Activated naive CD8-positive, alpha-beta T cell treated with anti-CD3 and anti-CD28 coated beads, Interleukin-2, amount 10 ng/mL, durations not matched to agents 7 days and 5 days (primary cell): ENCODE measurements at regions not wholly inside any gene's neighbourhood (a gene's known extent, or its start where the extent isn't known, plus 50 kb on each side); places are given as distances from the start of the nearest gene placed in this dataset.
"Not testable (repeated sequence)": the region's sequence is repeated elsewhere in the genome, so short reads cannot be mapped to it uniquely, and the experiment has no call there.

ENCODE experiments used
- ATAC-seq: fragments of 150-1000 bp; cut with Tn5 transposase; one replicate; pipeline ENCODE4 v1.10.0; 2021; ENCODE audit warnings: low read depth, moderate library complexity
- POLR2A ChIA-PET: fragments of 350-600 bp; sonication (Branson Sonifier 250); formaldehyde crosslinking; loops from one replicate; lab custom pipeline; 2021; ENCODE audit warnings: antibody characterized with exemption; lab: Charles Lee
- DNase-seq: peaks from one replicate; pipeline ENCODE4 v3.0.0; 2021
- H3K27ac Mint-ChIP-seq: one replicate; pipeline ENCODE4 v1.8.0; 2022; ENCODE audit warnings: mild to moderate bottlenecking, mixed read lengths
- H3K27me3 Mint-ChIP-seq: one replicate; pipeline ENCODE4 v1.8.0; 2022; ENCODE audit warnings: mild to moderate bottlenecking, moderate library complexity, mixed read lengths
- H3K36me3 Mint-ChIP-seq: one replicate; pipeline ENCODE4 v1.8.0; 2021; ENCODE audit warnings: mild to moderate bottlenecking, mixed read lengths
- H3K4me1 Mint-ChIP-seq: one replicate; pipeline ENCODE4 v1.8.0; 2021; ENCODE audit warnings: mixed read lengths
- H3K4me3 Mint-ChIP-seq: one replicate; pipeline ENCODE4 v1.8.0; 2022; ENCODE audit warnings: mild to moderate bottlenecking, moderate library complexity, mixed read lengths
- H3K9me3 Mint-ChIP-seq: one replicate; pipeline ENCODE4 v1.8.0; 2021; ENCODE audit warnings: mixed read lengths

GRCh38 chr12:61282790-61283575 lies 977.2 kb upstream of the USP15 start:
- no peak for ATAC-seq
- no peaks in the 10 kb centered on the region for H3K4me1 Mint-ChIP-seq

GRCh38 chr12:61290473-61290872 lies 969.7 kb upstream of the USP15 start:
- ATAC-seq (no peak), DNase-seq (no peak)
- Mint-ChIP-seq H3K27ac (no peak overlapping the region), H3K4me1 (no peaks in the 10 kb centered on the region), H3K9me3 (peaks cover 12% of the 10 kb centered on the region), H3K27me3 (no peaks in the 10 kb centered on the region), H3K36me3 (no peaks in the 10 kb centered on the region), H3K4me3 (no peak overlapping the region)
- POLR2A ChIA-PET: no interaction called here

More at GRCh38 chr12:61282790-61283575, 977.2 kb upstream of the USP15 start:
- Mint-ChIP-seq H3K9me3 (peaks cover 13% of the 10 kb centered on the region), H3K36me3 (no peaks in the 10 kb centered on the region), H3K27ac (no peak overlapping the region), H3K4me3 (no peak overlapping the region), H3K27me3 (no peaks in the 10 kb centered on the region)
- DNase-seq: no peak
- POLR2A ChIA-PET: no interaction called here

- no peaks in the 10 kb centered on the region for H3K4me1 Mint-ChIP-seq
- H3K4me3 Mint-ChIP-seq: no peak overlapping the region
- H3K36me3 Mint-ChIP-seq: no peaks in the 10 kb centered on the region
- POLR2A ChIA-PET: no interaction called here
- ATAC-seq: no peak
- no peak overlapping the region for H3K27ac Mint-ChIP-seq
- no peaks in the 10 kb centered on the region for H3K27me3 Mint-ChIP-seq
- H3K9me3 Mint-ChIP-seq: peaks cover 12% of the 10 kb centered on the region
- no peak for DNase-seq
Observed at GRCh38 chr12:61291647-61292046, 968.6 kb upstream of the USP15 start.

GRCh38 chr12:61294011-61294410 lies 966.2 kb upstream of the USP15 start:
- ATAC-seq, DNase-seq, H3K4me1 Mint-ChIP-seq, H3K9me3 Mint-ChIP-seq, H3K36me3 Mint-ChIP-seq, POLR2A ChIA-PET, H3K27ac Mint-ChIP-seq, H3K27me3 Mint-ChIP-seq, H3K4me3 Mint-ChIP-seq: not testable (repeated sequence)

- POLR2A ChIA-PET: no interaction called here
- H3K27ac Mint-ChIP-seq: no peak overlapping the region
- no peaks in the 10 kb centered on the region for H3K36me3 Mint-ChIP-seq
- no peak overlapping the region for H3K4me3 Mint-ChIP-seq
- no peaks in the 10 kb centered on the region for H3K4me1 Mint-ChIP-seq
- no peak for ATAC-seq
- no peak for DNase-seq
- H3K27me3 Mint-ChIP-seq: no peaks in the 10 kb centered on the region
- H3K9me3 Mint-ChIP-seq: no peaks in the 10 kb centered on the region
Observed at GRCh38 chr12:61301817-61302216, 958.4 kb upstream of the USP15 start.

- no peaks in the 10 kb centered on the region for H3K36me3 Mint-ChIP-seq
- no peaks in the 10 kb centered on the region for H3K4me1 Mint-ChIP-seq
- ATAC-seq (no peak), DNase-seq (no peak)
- H3K9me3 Mint-ChIP-seq: no peaks in the 10 kb centered on the region
- no peak overlapping the region for H3K4me3 Mint-ChIP-seq
- H3K27ac Mint-ChIP-seq: no peak overlapping the region
- H3K27me3 Mint-ChIP-seq: no peaks in the 10 kb centered on the region
- POLR2A ChIA-PET: no interaction called here
Observed at GRCh38 chr12:61302282-61302681, 957.9 kb upstream of the USP15 start.

- Mint-ChIP-seq H3K36me3 (no peaks in the 10 kb centered on the region), H3K4me3 (no peak overlapping the region), H3K27ac (no peak overlapping the region), H3K27me3 (no peaks in the 10 kb centered on the region), H3K9me3 (no peaks in the 10 kb centered on the region), H3K4me1 (no peaks in the 10 kb centered on the region)
- DNase-seq (no peak), ATAC-seq (no peak)
- POLR2A ChIA-PET: no interaction called here
Observed at GRCh38 chr12:61308220-61308619, 952.0 kb upstream of the USP15 start.

- no peak for DNase-seq
- H3K27me3 Mint-ChIP-seq: no peaks in the 10 kb centered on the region
Observed at GRCh38 chr12:61311413-61311812, 948.8 kb upstream of the USP15 start.

GRCh38 chr12:61348871-61349270 lies 911.3 kb upstream of the USP15 start:
- POLR2A ChIA-PET: no interaction called here
- Mint-ChIP-seq H3K36me3 (no peaks in the 10 kb centered on the region), H3K4me1 (no peaks in the 10 kb centered on the region), H3K27me3 (no peaks in the 10 kb centered on the region), H3K9me3 (peaks cover 3% of the 10 kb centered on the region), H3K4me3 (no peak overlapping the region), H3K27ac (no peak overlapping the region)
- DNase-seq: no peak
- ATAC-seq: no peak

More at GRCh38 chr12:61311413-61311812, 948.8 kb upstream of the USP15 start:
- Mint-ChIP-seq H3K9me3 (peaks cover 2% of the 10 kb centered on the region), H3K4me1 (no peaks in the 10 kb centered on the region), H3K27ac (no peak overlapping the region), H3K36me3 (no peaks in the 10 kb centered on the region), H3K4me3 (no peak overlapping the region)
- POLR2A ChIA-PET: no interaction called here
- ATAC-seq: no peak

GRCh38 chr12:61355105-61355504 lies 905.1 kb upstream of the USP15 start:
- POLR2A ChIA-PET: no interaction called here
- Mint-ChIP-seq H3K27me3 (no peaks in the 10 kb centered on the region), H3K9me3 (peaks cover 1% of the 10 kb centered on the region), H3K36me3 (no peaks in the 10 kb centered on the region), H3K4me1 (no peaks in the 10 kb centered on the region), H3K27ac (no peak overlapping the region), H3K4me3 (no peak overlapping the region)
- no peak for DNase-seq
- ATAC-seq: no peak

- H3K4me3 Mint-ChIP-seq: no peak overlapping the region
- ATAC-seq (no peak), DNase-seq (no peak)
- H3K27ac Mint-ChIP-seq: no peak overlapping the region
- peaks cover 1% of the 10 kb centered on the region for H3K9me3 Mint-ChIP-seq
- no peaks in the 10 kb centered on the region for H3K4me1 Mint-ChIP-seq
- no peaks in the 10 kb centered on the region for H3K36me3 Mint-ChIP-seq
- POLR2A ChIA-PET: no interaction called here
- H3K27me3 Mint-ChIP-seq: no peaks in the 10 kb centered on the region
Observed at GRCh38 chr12:61356485-61356884, 903.7 kb upstream of the USP15 start.

GRCh38 chr12:61357496-61357895 lies 902.7 kb upstream of the USP15 start:
- peaks cover 1% of the 10 kb centered on the region for H3K9me3 Mint-ChIP-seq
- no peak overlapping the region for H3K27ac Mint-ChIP-seq
- POLR2A ChIA-PET: no interaction called here
- DNase-seq (no peak), ATAC-seq (no peak)
- H3K36me3 Mint-ChIP-seq: no peaks in the 10 kb centered on the region
- no peaks in the 10 kb centered on the region for H3K27me3 Mint-ChIP-seq
- no peak overlapping the region for H3K4me3 Mint-ChIP-seq
- H3K4me1 Mint-ChIP-seq: no peaks in the 10 kb centered on the region

GRCh38 chr12:61362037-61362436 lies 898.2 kb upstream of the USP15 start:
- Mint-ChIP-seq H3K9me3 (no peaks in the 10 kb centered on the region), H3K27ac (no peak overlapping the region), H3K4me1 (peaks cover 1% of the 10 kb centered on the region), H3K27me3 (no peaks in the 10 kb centered on the region), H3K4me3 (no peak overlapping the region), H3K36me3 (no peaks in the 10 kb centered on the region)
- POLR2A ChIA-PET: no interaction called here
- DNase-seq (no peak), ATAC-seq (no peak)

- Mint-ChIP-seq H3K27ac (no peak overlapping the region), H3K9me3 (no peaks in the 10 kb centered on the region), H3K4me1 (peaks cover 1% of the 10 kb centered on the region), H3K4me3 (no peak overlapping the region), H3K27me3 (no peaks in the 10 kb centered on the region), H3K36me3 (no peaks in the 10 kb centered on the region)
- DNase-seq (no peak), ATAC-seq (no peak)
- POLR2A ChIA-PET: no interaction called here
Observed at GRCh38 chr12:61365001-61365400, 895.2 kb upstream of the USP15 start.
